ENCODE measurements at regions not wholly inside any gene's neighbourhood (a gene's known extent, or its start where the extent isn't known, plus 50 kb on each side); places are given as distances from the start of the nearest gene placed in this dataset.
A peak's percentile ranks its signal among the peaks of the same experiment; 100 is the strongest.

DNA sequence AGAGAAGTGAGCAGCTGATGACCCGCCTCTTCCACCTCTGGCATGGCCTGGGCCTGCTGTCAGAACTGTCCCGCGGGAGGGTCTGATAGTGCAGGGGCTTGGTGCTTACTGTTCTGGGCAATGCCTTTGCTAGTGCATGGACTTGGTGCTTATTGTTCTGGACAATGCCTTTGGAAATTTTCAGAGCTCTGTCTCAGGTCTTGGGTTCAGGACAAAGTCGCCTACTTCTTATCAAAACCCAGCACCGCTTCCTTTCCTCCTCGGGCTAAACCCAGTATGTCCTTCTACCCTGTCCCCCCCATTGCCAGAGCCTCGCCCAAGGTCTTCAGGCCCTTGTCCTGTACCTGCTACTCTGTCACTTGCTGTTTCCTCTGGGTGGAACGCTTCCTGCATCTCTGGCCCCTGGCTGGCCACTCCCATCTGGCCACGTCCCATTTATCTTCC lies 149.6 kb downstream of the ACKR3 start:
- no peak for DNase-seq

DNA sequence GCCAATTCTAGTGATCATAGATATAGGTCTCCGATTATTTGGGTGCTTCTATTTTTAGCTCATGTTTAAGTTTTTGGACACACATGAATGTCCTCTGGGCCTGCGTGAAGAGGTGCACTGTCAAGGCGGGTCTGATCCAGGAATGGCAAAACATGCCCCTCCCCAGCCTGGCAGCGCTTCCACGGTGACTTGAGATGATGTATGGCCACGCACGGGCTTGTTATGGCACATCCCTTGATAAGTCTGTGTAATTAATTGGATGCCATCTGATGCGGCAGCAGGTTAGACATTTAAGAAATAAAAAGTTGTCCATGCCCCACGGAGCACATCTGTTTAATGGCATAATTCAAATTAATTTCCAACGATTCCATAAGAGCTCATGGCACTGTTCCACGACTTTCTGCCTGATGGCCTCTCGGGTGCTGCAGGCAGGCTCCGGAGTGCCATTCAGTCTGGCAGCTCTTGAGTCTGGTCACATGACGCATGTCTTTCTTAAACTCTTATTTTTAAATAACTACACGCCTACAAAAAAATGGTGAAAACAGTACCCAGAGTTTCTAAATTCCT lies 151.4 kb downstream of the ACKR3 start:
- no peak for DNase-seq

DNA sequence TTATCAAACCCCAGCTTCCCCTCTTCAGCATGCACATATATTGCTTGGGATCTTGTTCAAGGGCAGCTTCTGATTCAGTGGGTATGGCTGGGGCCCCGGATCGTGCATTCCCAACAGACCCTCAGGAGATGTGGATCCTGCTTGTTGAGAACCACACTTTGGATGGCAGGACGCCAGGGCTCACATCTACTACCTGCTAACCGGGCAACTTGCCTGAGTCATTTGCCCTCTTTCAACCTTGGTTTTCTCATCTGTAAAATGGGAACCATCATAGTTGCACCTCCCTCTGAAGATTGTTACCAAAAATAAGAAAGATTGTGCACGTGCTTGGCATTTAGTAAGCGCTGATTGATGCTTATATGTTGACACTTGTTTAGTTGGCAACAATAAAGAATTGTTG lies 154.6 kb downstream of the ACKR3 start:
- no peak for DNase-seq

DNA sequence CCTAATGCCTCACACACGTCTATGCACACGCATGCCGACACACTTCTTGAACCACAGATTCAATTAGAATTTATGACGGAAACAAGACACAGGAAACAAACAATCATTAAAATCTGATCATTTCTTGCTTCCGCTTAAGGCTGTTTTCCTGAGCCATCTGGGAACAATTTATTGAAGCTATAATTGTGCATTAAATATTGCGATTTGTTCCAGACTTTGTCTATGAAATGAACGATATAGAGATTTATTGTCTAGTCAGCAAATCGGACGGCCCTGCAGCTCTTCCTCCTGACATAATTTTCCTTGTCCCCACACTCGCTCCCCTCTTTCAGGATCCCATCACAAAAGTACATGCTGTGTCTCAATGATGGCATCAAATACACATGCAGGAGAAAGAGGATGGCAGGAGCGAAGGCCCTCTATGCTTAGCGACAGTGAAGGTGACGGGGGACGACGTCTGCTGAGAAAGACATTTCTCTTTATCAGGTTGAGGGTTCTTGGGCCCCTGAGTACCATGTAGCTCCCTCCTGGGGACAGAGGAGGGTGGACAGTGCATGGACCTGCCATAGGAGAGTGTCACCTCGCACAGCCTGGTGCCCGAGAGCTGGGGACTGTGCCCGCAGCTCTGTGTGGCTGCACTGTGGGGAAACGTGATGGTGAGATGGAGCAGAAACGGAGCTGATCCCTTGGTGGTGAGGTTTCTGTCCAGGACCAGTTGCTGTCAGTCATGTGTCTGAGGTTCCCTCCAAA lies 157.3 kb downstream of the ACKR3 start:
- no peak for DNase-seq

DNA sequence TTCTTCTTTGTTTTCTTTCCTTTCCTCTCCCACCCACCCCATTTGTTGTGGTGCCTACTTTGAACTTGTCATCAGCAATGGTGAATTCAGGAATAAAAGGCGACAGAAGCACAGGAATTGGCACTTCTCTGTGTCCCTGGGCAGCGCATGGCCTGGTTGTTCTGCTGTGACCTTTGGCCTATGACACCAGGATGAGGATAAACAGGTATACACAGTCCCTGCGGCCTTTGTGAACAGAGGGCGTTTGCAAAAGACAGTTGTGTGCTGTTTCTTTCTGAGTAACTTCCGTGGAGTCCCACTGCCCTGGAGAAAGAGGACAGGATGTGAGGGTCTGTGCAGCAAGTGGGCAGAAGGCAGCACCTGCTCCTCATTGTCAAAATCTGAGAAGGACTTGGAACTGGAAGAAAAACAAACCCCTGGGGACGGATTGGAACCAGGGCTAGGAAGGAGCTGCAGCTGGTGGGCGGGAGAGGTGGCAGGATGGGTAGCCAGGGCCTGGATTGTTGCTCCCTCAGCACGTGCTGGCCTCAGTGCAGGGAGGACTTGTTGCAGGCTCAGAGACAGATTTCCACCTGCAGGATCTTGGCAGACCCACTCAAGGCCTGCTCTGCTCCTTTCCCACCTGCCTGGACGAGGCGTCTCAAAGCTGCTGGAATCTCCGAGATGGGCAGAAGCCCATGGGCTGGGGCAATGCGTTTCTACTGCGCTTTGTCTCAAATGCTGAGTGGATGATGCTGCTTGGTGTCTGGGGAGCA lies 159.5 kb downstream of the ACKR3 start:
- no peak for DNase-seq

DNA sequence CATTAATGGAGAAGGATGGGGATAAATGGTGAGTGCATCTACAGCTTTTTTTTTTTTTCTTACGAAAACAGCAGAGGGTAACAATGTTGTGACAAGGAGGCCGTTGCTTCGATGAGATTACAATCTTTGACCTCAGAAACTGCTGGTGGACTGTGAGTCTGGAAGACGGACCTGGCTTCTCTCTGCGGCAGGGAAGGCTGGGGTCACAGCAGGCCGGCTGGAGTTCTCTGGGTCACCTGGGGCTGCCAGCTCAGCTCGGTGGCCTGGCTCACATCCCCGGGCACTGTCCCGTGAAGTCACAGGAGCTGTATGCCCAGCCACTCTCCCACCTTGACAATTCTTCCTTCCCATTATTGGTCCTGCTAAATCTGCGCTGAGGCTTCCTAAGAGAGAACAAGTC lies 160.8 kb downstream of the ACKR3 start:
- DNase-seq, result no peak

DNA sequence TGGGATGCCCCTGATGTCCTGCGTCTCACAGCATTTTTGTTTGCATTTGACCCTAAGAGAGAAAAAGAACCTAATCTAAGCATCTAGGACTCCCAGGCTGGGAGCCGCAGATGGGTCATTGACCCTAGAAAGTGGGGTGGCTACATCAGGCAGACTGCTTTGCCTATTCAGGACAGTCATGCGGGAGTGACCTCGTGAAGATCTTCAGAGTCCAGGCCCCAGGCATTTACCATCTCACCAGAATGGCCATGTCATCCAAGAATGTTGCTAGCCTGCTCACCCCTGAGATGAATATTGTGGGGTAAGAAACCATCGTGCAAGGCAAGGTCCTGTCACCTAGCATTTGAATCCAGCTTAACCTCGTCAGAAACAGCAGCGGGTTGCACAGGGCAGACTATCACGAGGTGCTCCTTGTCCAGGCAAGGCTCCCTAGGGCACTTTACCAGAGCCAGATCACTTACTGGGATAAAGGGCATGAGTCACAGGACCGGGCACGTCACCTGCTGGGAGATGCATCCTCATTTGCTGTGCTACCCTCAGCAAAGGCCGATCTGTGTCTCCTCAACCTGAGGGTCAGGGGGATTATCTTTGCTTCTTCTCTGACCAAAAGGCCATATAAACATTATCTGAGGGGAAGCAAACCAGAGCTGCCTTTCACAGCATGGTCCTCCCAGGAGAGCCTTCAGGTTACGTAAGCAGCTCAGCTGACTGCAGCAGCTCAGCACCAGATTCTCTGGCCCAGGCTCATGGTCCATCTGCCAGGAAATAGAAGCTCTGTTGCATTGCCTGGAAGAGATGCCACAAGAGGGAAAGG lies 162.3 kb downstream of the ACKR3 start:
- no peak for DNase-seq

DNA sequence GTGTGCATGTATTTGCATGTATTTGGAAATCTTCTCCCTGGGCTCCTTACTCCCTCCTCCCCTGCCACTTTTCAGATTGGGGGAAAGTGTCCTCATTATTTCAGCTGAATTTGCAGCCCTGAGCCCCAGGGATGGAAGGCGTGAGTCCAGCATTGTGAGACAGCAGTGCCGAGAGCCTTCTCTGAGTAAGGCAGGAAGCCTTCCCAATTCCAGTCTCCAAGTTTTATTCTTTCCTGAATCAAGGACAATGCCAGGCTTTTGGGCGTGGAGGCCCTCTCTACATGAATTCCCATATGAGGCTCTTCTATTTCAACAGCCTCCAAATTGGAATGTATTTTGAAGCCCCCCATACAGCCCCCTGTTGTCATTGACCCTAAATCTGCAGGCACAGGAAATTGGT lies 163.5 kb downstream of the ACKR3 start:
- no peak for DNase-seq

DNA sequence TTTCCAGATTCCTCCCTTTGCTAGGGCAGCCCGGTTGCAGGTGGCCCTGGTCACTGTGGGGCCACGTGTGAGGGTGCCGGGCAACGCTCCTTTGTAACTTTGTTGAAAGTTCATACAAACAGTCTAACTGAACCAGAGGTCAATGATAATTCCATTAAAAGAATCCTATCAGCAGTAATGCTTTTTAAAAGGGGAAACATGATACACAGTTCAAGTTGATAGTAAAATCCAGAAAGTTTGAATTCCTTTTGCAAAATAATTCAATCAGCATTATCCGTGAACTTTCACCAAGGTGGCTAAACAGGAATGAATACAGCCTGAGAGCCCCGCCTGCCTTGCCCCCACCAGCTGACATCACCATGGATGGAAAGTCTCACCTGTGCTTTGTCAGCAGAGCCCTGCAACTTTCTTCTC lies 166.2 kb downstream of the ACKR3 start:
- DNase-seq, result no peak

DNA sequence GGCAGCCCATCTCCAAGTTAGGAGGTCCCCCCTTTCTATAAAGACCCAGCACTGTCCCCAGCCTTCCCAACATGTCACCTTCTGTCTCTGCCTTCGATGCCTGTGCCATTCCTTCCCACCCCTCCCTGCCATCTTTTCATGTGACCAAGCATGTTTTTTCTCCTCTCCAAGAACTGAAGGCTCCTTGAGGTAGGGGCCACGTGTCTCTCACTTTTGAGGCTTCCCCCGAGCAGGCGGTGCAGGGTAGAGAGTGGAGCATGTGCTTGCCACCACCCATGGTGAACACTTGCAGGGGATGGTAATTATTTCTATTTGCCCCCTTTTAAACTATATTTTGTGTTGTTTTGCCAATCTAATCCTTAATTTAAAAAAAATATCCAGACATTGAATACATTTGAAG lies 168.4 kb downstream of the ACKR3 start:
- DNase-seq, result no peak

DNA sequence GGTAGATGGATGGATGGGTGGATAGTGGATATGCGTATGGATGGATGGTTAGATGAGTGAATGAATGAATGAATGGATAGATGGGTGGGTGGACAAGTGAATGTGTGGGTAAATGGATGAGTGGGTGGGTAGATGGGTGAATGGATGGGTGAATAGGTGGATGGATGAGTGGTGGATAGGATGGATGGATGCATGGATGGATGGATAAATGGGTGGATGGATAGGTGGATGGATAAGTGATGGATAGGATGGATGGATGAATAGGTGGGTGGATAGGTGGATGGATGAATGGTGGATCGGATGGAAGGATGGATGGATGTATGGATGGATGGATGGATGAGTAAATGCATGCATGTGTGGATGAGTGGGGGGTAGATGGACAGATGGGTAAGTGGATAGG lies 169.3 kb downstream of the ACKR3 start:
- no peak for DNase-seq

DNA sequence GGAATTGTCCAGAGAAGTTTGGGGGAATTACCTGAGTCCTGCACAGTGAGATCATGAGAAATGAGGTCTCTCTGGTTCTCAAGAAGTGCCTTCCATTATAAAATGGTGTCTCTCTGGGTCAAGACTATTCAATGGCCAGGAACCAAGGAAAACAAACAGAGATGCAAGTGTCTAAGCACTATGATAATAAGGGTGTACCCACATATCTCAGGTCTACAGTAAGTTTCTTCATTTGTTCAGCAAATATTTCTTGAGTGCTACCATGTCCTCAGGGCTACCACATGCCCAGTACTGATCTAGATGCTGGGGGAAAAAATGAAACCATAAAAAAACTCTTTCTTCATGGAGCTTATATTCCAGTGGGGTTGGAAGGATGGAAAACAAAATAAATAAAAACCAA lies 170.0 kb downstream of the ACKR3 start:
- DNase-seq, result no peak

DNA sequence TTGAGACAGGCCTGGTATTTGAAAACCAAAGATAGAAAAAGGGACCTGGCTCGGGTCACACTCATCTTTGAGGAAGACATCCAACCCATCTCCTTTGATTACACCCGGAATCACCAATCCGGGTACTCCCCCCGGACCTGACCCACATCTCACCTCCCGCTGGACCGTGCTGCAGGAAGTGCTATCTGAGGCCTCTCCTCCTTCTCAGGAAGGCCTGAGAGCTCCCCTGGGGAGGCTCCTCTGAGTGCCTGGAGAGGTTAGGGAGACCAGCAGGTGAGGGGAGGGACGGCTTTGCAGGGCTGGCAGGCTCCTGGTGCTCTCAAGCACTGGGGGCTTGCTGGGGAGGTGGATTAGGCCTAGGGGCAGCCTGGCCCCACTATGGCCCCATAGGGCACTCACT lies 170.9 kb downstream of the ACKR3 start:
- DNase-seq, result no peak

DNA sequence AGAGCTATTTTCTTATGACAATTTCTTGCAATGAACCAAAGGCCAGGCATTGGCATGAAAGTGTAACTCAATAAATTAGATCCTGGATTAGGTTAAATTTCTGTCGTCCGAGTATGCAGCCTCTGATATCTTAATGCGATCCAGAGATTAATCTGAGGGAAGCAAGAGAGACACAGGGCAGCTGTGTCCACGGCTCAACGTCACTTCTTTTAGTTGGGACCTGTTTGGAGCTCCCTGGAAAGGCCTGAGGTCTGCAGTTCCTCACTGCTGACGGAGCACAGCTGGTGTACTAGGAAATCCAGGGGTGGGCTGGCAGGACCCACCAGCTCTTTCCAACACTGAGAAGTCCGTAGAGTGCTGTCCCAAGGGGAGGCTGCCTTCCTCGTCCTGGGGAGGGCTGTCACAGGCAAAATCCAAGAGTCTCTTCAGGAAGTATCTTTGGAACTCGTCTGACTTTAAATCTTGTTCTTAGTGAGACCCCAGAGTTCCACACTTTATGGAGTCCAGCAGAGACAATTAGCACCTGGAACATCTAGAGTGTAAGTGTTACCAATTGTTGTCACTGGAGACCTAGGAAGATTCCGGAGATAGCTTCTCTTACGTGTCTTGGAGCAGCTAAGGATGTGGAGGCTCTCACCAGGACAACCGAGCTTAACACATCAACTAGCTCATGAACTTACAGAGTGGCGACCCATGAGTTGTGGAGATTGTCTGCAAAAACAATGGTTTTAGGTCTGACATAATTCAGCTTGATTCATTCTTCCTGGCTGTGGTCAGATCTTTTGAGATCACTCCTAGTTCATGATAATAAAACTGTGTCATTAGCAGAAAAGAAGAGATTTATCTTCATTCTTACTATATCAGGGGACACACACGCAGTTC lies 173.7 kb downstream of the ACKR3 start:
- DNase-seq, result no peak

DNA sequence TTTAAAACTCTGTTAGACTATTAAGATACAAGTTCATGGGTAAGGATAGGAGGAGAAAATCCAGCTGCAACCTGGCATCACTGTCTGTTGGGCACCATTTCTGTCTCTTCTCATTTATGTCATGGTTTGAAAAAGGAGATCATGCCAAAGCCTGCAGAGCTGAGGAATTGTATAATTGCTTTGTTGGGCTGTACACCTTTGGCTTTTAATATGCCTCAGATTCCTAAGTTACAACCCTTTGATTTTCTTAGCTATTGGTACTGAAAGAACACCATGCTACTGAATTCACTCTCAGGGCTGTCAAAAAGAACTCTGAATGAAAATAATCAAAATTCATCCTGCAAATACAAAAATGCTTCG lies 174.3 kb downstream of the ACKR3 start:
- DNase-seq, result no peak

DNA sequence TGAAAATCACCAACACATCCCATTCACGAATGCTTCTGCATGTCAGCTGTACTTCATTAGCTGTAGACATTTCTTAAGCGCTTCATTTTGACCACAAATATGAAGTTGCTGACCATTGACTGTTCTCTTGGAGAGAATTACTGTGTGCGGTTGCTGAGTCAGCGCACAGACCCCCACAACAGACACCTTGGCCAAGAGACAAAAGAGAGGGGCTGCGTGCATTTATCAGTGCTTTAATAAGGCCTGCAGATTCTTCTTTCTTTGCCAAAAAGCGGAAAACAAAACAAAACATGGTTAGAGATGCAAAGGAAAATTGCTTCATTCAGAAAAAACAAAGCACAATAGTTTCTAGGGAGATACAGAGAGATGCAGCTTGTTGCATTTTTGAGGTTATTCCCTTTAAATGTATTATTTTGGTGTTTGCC lies 174.7 kb downstream of the ACKR3 start:
- DNase-seq, result peak; percentile 63

DNA sequence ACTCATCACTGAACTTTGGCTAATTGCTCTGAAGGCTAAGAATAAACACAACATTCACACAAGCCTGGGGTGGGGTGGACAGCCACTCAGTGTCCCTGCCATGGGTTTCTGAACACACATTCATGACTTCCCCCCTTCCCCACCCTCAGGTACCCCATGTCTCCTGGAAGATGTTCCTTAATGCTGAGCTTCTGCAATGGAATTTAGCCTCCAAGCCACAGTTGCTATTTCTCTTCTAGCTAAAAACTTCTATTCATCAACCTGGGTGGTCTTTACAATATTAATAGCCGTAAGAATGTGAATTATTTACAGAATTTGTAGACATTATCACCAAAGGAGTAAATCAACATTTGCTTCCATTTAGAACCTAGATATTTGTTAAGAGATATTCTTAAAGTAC lies 175.1 kb downstream of the ACKR3 start:
- no peak for DNase-seq

DNA sequence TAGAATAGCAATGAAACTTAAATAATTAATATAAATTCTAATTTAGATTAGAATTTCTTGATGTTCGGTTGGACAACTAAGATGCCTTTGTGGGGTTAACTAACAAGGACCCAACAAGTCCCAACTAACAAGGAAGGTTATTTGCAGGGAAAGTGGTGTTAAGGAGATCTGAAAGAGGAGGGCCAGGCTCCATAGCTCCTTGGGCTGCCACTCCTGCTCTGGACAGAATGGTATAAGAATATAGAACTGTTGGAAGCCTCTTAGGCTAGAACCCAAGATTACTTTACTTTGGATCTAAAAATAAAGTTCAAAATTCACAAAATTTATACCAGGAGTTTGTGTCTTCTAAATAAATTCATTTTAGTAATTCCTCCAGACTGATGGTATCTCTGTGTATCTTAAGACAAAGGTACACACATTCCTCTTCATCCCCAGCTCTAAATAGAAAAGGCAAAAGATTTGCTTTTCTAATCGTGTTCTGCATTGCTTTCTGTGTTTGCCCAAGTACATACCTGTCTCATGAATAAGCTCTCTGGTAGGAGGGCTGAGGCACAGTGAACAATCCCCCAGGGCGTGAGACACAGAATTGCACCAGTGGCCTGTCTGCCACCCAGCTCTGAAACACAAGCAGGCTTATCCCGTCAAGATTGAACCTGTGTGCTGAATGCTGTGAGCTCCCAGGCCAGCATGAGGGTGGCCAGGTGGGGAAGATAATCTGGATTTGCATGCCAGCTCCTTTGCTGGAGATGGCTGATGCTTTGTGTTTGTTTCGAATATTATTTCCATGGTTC lies 176.0 kb downstream of the ACKR3 start:
- DNase-seq, result peak; percentile 27

DNA sequence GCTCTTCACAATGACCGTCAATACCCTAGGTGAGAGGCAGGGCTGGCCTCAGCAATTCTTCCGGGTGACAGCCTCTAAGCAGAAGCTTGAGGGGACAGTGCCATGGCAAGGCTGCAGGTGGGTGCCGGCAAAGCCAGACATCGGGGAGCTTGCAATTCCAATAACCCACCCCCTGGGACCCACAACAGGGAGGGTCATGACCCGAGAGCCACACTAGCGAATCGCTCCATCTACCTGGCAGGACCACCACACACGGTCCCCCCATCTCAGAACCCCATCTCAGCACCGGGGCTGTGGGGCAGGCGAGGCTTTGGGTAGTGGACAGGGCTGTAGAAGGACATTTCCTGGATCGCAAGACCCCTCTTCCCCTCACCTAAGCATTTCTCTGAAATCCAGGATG lies 177.2 kb downstream of the ACKR3 start:
- DNase-seq, result no peak

DNA sequence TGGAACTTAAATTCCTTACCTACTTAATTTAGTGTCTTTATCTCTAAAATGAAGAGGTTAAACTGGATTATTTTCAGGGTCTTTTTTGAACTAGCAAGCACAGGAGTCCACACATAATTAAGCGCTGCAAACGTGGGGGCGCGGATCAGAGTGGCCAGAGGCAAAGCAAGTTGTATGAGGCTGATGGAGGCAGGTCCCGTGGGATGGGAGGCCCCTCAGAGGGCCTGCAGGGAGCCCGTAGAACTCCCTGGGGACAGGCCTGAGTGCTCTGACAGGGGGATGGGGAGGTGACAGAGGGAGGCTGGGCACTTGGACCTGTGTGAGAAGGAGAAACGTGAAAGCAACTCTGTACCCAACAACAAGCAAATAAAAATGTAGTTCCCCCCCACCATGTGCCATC lies 177.8 kb downstream of the ACKR3 start:
- DNase-seq, result no peak

DNA sequence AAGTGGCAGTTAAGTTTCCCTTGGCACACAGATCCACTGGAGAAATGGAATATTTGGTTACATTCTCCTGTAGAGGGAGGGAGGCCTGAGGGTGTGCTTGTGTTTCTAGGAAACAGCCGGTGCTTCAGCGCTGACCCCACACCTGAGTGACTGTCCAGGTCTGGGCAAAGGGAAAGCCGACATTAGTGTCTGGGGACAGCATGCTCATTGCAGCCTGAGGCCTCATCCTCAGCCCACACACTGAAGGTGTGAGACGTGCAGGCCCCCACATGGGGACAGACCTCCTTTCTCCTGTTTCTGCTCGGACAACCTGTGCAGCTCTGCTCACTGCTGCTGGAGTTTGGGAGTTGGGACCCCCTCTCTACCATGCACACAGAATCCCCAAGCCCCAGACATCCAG lies 178.3 kb downstream of the ACKR3 start:
- DNase-seq, result no peak

DNA sequence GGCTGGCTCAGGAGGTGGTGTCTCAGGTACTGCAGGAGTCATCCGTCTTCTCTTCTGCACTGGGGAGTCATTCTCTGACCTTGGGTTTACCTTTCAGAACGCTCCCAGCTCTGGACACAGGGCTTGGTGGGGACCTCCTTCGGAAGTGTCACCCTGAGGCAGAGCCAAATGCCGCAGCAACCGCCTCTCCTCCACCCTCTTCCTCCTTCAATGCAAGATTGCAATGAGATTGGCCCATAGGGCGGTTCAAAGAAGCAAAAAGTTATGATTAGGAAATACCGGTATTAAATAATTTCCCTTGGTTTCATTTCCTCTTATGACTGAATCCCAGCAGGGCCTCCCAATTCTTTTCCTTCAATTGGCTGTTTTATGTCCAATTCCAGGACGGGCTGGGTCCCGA lies 178.8 kb downstream of the ACKR3 start:
- no peak for DNase-seq

Data from amniotic stem cell (primary cell).